ENCODE measurements at regions not wholly inside any gene's neighbourhood (a gene's known extent, or its start where the extent isn't known, plus 50 kb on each side); places are given as distances from the start of the nearest gene placed in this dataset.
A peak's percentile ranks its signal among the peaks of the same experiment; 100 is the strongest.
"Not testable (repeated sequence)": the region's sequence is repeated elsewhere in the genome, so short reads cannot be mapped to it uniquely, and the experiment has no call there.

GRCh38 chr2:121818546-121818945, 63.1 kb downstream of the TSN start:
- DNase-seq (ENCODE audit: low spot score) = no peak

DNA sequence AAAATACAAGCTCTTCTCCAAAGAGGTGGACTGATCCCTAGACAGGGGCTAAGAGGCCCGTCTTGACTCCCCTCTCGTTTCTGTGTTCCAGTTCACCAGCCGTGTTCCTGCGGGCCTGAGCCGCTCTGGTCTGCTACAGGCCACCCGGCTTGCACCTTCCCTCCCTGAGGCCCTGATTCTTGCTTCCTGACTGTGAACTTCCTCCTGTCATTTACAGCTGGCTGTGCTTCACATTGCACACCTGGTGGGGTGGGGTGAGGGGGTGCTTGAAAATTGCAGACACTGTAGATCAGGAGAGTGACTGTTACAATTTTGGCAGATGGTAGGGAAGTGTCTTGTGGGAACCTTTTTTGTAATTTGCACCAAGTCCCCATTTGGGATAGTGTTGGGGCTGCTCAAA, 64.4 kb downstream of the TSN start:
- no peak for DNase-seq (ENCODE audit: low spot score)

- no peak for DNase-seq (ENCODE audit: low spot score)
Measured at GRCh38 chr2:121821476-121822158, 66.2 kb downstream of the TSN start.

GRCh38 chr2:121824264-121824663, 68.8 kb downstream of the TSN start:
- DNase-seq (ENCODE audit: low spot score) = no peak

GRCh38 chr2:121825003-121825950, 69.8 kb downstream of the TSN start:
- DNase-seq (ENCODE audit: low spot score) = no peak

DNA sequence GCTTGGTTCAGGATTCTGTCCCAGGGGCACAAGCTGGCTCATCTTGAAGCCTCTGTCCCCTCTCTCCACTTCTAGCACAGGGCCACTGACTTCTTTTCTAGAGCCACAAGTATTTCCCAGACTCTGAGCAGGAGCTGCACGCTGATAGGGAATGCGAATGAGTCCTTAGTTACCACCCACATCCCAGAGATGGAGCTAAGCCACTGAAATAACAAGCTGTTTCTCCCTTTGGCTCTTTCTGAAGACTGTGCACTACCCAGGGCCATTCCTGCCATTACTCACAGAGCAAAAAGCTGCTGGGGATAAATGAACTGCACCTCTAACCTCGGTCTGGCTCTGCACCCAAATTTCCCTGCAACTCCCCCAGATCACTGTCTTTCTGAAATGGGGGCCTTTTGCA, 70.6 kb downstream of the TSN start:
- no peak for DNase-seq (ENCODE audit: low spot score)

GRCh38 chr2:121828281-121828731, 72.9 kb downstream of the TSN start:
- no peak for DNase-seq (ENCODE audit: low spot score)

DNA sequence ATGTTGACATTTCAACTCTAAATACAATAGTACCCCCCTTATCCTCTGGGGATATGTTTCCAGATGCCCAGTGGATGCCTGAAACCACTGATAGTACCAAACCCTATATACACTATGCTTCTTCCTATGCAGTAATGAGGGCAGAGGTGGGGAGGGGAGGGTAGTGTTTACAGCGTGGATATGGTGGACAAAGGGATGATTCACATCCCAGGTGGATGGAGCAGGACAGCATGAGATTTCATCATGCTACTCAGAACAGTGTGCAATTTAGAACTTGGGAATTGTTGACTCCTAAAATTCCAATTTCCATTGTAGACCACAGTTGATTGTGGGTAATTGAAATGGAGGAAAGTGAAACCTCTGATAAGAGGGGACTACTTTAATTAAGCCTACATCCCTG, 75.4 kb downstream of the TSN start:
- no peak for DNase-seq (ENCODE audit: low spot score)

DNA sequence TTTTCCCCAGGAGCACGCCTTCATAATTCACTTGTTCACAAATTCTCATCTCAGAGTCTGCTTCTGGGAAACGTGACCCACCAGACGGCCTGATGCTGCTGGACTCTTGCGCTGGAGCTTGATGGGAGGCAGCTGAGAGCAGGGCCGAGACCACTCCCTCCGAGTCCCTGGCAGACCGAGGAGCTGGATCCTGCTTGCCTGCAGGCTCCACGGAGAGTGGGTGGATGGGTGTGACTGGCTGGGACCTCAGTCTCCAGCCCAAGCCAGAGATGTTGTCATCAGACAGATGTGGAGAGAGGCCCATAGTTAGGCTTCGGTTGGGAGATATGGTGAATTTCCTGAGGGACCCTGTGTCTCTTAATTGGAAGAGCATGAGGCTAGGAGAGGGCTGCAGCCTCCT, 76.4 kb downstream of the TSN start:
- DNase-seq (ENCODE audit: low spot score) = no peak

- no peak for DNase-seq (ENCODE audit: low spot score)
Measured at GRCh38 chr2:121832412-121833357, 77.2 kb downstream of the TSN start.

- DNase-seq (ENCODE audit: low spot score) = no peak
Measured at GRCh38 chr2:121833358-121833723, 77.9 kb downstream of the TSN start.

GRCh38 chr2:121836611-121837010, 81.2 kb downstream of the TSN start:
- DNase-seq (ENCODE audit: low spot score) = peak; percentile 49

GRCh38 chr2:121837591-121837990, 82.1 kb downstream of the TSN start:
- DNase-seq (ENCODE audit: low spot score) = no peak

GRCh38 chr2:121838551-121838950, 83.1 kb downstream of the TSN start:
- no peak for DNase-seq (ENCODE audit: low spot score)

DNA sequence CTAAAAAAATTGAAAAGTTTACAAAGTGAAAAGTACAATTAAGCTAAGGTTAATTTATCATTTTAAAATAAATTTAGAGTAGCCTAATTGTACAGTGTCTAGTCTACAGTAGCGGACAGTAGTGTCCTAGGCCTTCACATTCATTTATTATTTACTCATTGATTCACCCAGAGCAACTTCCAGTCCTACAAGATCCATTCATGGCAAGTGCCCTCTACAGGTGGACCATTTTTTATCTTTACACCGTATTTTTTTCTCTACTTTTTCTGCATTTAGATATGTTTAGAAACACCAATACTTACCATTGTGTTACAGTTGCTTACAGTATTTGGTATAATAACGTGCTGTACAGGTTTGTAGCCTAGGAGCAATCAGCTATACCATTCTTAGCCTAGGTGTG, 84.1 kb downstream of the TSN start:
- DNase-seq (ENCODE audit: low spot score) = no peak

DNA sequence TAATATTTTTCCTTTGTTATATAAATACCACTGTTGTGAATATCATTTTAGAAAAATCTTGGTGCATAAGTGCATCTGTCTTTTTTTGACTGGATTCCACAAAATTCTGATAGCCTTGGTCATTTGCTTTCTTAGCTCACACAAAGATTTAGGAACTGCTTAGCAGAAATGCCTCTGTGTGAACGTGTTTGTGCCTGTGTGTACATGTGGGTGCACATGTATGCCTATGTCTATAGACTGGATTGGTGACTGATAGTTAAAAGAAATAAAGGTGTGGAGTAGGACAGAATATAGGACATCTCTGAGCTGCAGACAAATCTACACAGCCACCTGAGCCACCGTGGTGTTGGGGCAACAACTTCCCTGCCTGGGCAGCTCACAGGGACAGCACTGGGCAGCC, 93.8 kb downstream of the TSN start:
- DNase-seq (ENCODE audit: low spot score) = no peak

- DNase-seq (ENCODE audit: low spot score) = not testable (repeated sequence)
Measured at GRCh38 chr2:121853149-121853548, 97.7 kb downstream of the TSN start.

DNA sequence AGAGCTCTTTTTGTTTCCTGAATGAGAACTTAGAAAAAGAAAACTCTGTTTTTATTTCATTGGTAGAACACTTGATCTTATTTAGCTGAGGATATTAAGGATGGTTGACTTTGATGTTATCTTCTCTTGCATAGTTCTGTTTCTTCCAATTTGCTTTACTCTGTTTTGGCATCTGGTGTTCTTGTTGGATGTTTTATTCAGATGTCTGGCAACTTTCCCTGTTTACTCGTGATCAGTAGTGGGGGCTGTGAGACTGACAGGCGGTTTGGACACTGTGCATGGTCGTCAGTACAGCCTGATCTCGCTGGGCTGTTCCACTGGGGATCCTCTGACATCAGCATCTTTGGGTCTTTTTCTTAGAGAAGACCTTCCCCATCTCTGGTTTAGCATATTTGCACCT, 100.1 kb downstream of the TSN start:
- no peak for DNase-seq (ENCODE audit: low spot score)

DNA sequence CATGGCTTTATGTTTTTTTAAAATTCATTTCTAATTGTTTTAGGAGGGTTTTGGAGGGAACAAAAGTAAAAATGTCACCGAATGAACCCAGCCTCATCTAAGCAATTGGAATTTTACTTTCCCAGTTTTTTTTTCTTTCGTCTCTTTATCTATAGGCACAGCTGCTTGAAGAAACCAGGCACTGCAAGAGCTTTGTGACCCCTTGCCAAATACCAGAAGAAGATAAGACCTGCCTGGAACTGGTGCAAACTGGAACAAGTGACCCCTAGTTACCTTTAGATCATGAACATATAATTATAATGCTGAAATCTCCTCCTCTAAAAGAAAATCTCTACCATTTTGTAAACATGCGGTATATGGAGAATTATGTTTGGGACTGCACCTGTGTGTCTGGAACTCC, 100.9 kb downstream of the TSN start:
- DNase-seq (ENCODE audit: low spot score) = no peak

DNA sequence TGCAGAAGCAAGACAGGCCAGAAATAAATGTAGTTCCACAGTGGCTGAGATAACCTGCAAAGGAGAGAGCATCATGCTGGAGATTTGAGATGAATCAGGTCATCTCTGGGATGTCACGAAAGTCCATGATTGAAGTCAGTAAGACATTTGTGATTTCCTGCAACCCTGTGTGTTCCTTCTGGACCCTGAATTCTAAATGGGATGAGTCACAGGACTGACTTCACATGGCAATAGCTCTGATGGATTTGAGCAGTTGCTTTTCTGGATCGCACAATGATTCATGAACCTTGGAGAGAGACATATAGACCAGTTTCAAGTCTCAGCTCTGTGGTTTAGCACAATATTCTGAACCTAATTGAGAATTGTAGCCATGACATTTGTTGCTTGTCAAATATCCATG, 102.9 kb downstream of the TSN start:
- no peak for DNase-seq (ENCODE audit: low spot score)

- DNase-seq (ENCODE audit: low spot score) = no peak
Measured at GRCh38 chr2:121858847-121859246, 103.4 kb downstream of the TSN start.

All from SK-N-DZ (cell line).